CD4-positive, alpha-beta memory T cell (primary cell): ENCODE measurements at regions not wholly inside any gene's neighbourhood (a gene's known extent, or its start where the extent isn't known, plus 50 kb on each side); places are given as distances from the start of the nearest gene placed in this dataset.

Experiments
- CTCF ChIA-PET: fragments of 350-600 bp; sonication (Branson Sonifier 250); formaldehyde crosslinking; loops from one replicate; lab custom pipeline; 2021; ENCODE audit warnings: inconsistent platforms; ENCODE audit not compliant: partially characterized antibody; lab: Charles Lee
- POLR2A ChIA-PET: fragments of 350-600 bp; sonication (Branson Sonifier 250); formaldehyde crosslinking; loops from one replicate; lab custom pipeline; 2021; ENCODE audit not compliant: partially characterized antibody; lab: Charles Lee
- DNase-seq, 5 donors: peaks; one replicate each; pipeline versions ENCODE4 v3.0.0 to v3.0.0-alpha.2; 2020 to 2022; ENCODE audit warnings: mixed read lengths in 1 of 5
- H3K27ac ChIP-seq: one replicate; pipeline ENCODE4 v1.7.0; 2013; ENCODE audit warnings: low read depth, low read length
- H3K27me3 ChIP-seq: 2 replicates; pipeline ENCODE4 v1.7.0; 2013; ENCODE audit warnings: mild to moderate bottlenecking, low read length, moderate library complexity; ENCODE audit not compliant: insufficient read depth
- H3K36me3 ChIP-seq: 2 replicates; pipeline ENCODE4 v1.7.0; 2013; ENCODE audit warnings: mild to moderate bottlenecking, low read length, moderate library complexity; ENCODE audit not compliant: insufficient read depth
- H3K4me1 ChIP-seq: 2 replicates; pipeline ENCODE4 v1.7.0; 2013; ENCODE audit warnings: mild to moderate bottlenecking, low read length, moderate library complexity; ENCODE audit not compliant: insufficient read depth
- H3K4me3 ChIP-seq, 2 donors: one replicate each; pipeline ENCODE4 v1.7.0; 2013; ENCODE audit warnings: low read length in 2 of 2, mild to moderate bottlenecking in 1 of 2
- H3K9me3 ChIP-seq, 2 donors: one replicate each; pipeline ENCODE4 v1.7.0; 2013; ENCODE audit warnings: low read length in 2 of 2, control low read depth in 1 of 2; ENCODE audit not compliant: control insufficient read depth in 1 of 2
- H3K27ac Mint-ChIP-seq, 7 donors: one replicate each; pipeline ENCODE4 v1.8.0; 2020 to 2021; ENCODE audit warnings: mixed read lengths in 7 of 7, mild to moderate bottlenecking in 6 of 7, inconsistent platforms in 3 of 7, moderate library complexity in 3 of 7
- H3K27me3 Mint-ChIP-seq, 2 donors: one replicate each; pipeline ENCODE4 v1.8.0; 2020 to 2021; ENCODE audit warnings: mixed read lengths in 2 of 2
- H3K36me3 Mint-ChIP-seq, 2 donors: one replicate each; pipeline ENCODE4 v1.8.0; 2020 to 2021; ENCODE audit warnings: mixed read lengths in 2 of 2, inconsistent platforms in 1 of 2, mild to moderate bottlenecking in 1 of 2
- H3K4me1 Mint-ChIP-seq, 4 donors: one replicate each; pipeline ENCODE4 v1.8.0; 2020 to 2021; ENCODE audit warnings: mixed read lengths in 4 of 4, mild to moderate bottlenecking in 1 of 4
- H3K4me3 Mint-ChIP-seq, 8 donors: one replicate each; pipeline ENCODE4 v1.8.0; 2020 to 2021; ENCODE audit warnings: mixed read lengths in 8 of 8, mild to moderate bottlenecking in 7 of 8, moderate library complexity in 6 of 8, inconsistent platforms in 3 of 8
- H3K9me3 Mint-ChIP-seq, 8 donors: one replicate each; pipeline ENCODE4 v1.8.0; 2020 to 2021; ENCODE audit warnings: mixed read lengths in 8 of 8, mild to moderate bottlenecking in 5 of 8, inconsistent platforms in 3 of 8, moderate library complexity in 1 of 8
- intact Hi-C: fragments of 100-400 bp; cut with micrococcal nuclease; formaldehyde crosslinking; loops from one replicate; pipeline ENCODE4 v1.15.1; 2023

GRCh38 chr11:44445500-44446365 lies 119.7 kb upstream of the CD82 start:
- H3K36me3 ChIP-seq = no peaks in the 10 kb centered on the region
- peaks cover 0 to 5% of the 10 kb centered on the region in 2 donors for H3K36me3 Mint-ChIP-seq
- intact Hi-C loops = no loop called here
- H3K9me3 Mint-ChIP-seq = peaks cover 0 to 15% (median 4%) of the 10 kb centered on the region in 8 donors
- no peaks in the 10 kb centered on the region for H3K4me1 Mint-ChIP-seq
- H3K27me3 ChIP-seq = no peaks in the 10 kb centered on the region
- no peak overlapping the region for H3K4me3 ChIP-seq
- no peak overlapping the region for H3K27ac ChIP-seq
- ChIA-PET CTCF (no interaction called here), POLR2A (no interaction called here)
- no peaks in the 10 kb centered on the region for H3K9me3 ChIP-seq
- no peaks in the 10 kb centered on the region for H3K4me1 ChIP-seq
- H3K4me3 Mint-ChIP-seq = no peak overlapping the region
- peaks cover 6 to 14% of the 10 kb centered on the region in 2 donors for H3K27me3 Mint-ChIP-seq
- DNase-seq = no peak
- H3K27ac Mint-ChIP-seq = no peak overlapping the region

GRCh38 chr11:44446366-44446762 lies 119.1 kb upstream of the CD82 start:
- Histone ChIP-seq H3K27ac (no peak overlapping the region), H3K9me3 (no peaks in the 10 kb centered on the region), H3K4me1 (no peaks in the 10 kb centered on the region), H3K27me3 (no peaks in the 10 kb centered on the region), H3K4me3 (no peak overlapping the region), H3K36me3 (no peaks in the 10 kb centered on the region)
- H3K27ac Mint-ChIP-seq = no peak overlapping the region
- H3K27me3 Mint-ChIP-seq = peaks cover 2 to 9% of the 10 kb centered on the region in 2 donors
- peaks cover 0 to 5% of the 10 kb centered on the region in 2 donors for H3K36me3 Mint-ChIP-seq
- no peaks in the 10 kb centered on the region for H3K4me1 Mint-ChIP-seq
- ChIA-PET POLR2A (no interaction called here), CTCF (no interaction called here)
- no peak for DNase-seq
- intact Hi-C loops = no loop called here
- no peak overlapping the region for H3K4me3 Mint-ChIP-seq
- peaks cover 0 to 14% (median 4%) of the 10 kb centered on the region in 8 donors for H3K9me3 Mint-ChIP-seq

- Mint-ChIP-seq H3K36me3 (peaks cover 0 to 4% of the 10 kb centered on the region in 2 donors), H3K27me3 (peaks cover 2 to 7% of the 10 kb centered on the region in 2 donors), H3K27ac (no peak overlapping the region), H3K4me3 (no peak overlapping the region), H3K4me1 (no peaks in the 10 kb centered on the region), H3K9me3 (peaks cover 0 to 7% (median 4%) of the 10 kb centered on the region in 8 donors)
- POLR2A ChIA-PET = no interaction called here
- no peaks in the 10 kb centered on the region for H3K9me3 ChIP-seq
- no peaks in the 10 kb centered on the region for H3K27me3 ChIP-seq
- H3K27ac ChIP-seq = no peak overlapping the region
- CTCF ChIA-PET = no interaction called here
- DNase-seq = no peak
- H3K4me3 ChIP-seq = no peak overlapping the region
- intact Hi-C loops = no loop called here
- H3K4me1 ChIP-seq = no peaks in the 10 kb centered on the region
- H3K36me3 ChIP-seq = no peaks in the 10 kb centered on the region
Observed at GRCh38 chr11:44446996-44447771, 118.3 kb upstream of the CD82 start.

GRCh38 chr11:44450295-44450932 lies 115.0 kb upstream of the CD82 start:
- no peaks in the 10 kb centered on the region for H3K4me1 Mint-ChIP-seq
- Histone ChIP-seq H3K4me1 (no peaks in the 10 kb centered on the region), H3K27ac (no peak overlapping the region), H3K4me3 (no peak overlapping the region), H3K36me3 (no peaks in the 10 kb centered on the region), H3K27me3 (no peaks in the 10 kb centered on the region), H3K9me3 (no peaks in the 10 kb centered on the region)
- peaks cover 2 to 3% of the 10 kb centered on the region in 2 donors for H3K27me3 Mint-ChIP-seq
- POLR2A ChIA-PET = no interaction called here
- CTCF ChIA-PET = no interaction called here
- no peaks in the 10 kb centered on the region for H3K9me3 Mint-ChIP-seq
- no peak for DNase-seq
- H3K4me3 Mint-ChIP-seq = no peak overlapping the region
- H3K27ac Mint-ChIP-seq = no peak overlapping the region
- no peaks in the 10 kb centered on the region for H3K36me3 Mint-ChIP-seq
- intact Hi-C loops = no loop called here

- H3K36me3 Mint-ChIP-seq = no peaks in the 10 kb centered on the region
- Histone ChIP-seq H3K27me3 (no peaks in the 10 kb centered on the region), H3K4me3 (no peak overlapping the region), H3K4me1 (no peaks in the 10 kb centered on the region), H3K27ac (no peak overlapping the region), H3K36me3 (no peaks in the 10 kb centered on the region), H3K9me3 (no peaks in the 10 kb centered on the region)
- ChIA-PET CTCF (no interaction called here), POLR2A (no interaction called here)
- no peak for DNase-seq
- H3K27me3 Mint-ChIP-seq = peaks cover 0 to 2% of the 10 kb centered on the region in 2 donors
- H3K4me3 Mint-ChIP-seq = no peak overlapping the region
- no peaks in the 10 kb centered on the region for H3K4me1 Mint-ChIP-seq
- intact Hi-C loops = no loop called here
- H3K27ac Mint-ChIP-seq = no peak overlapping the region
- H3K9me3 Mint-ChIP-seq = no peaks in the 10 kb centered on the region
Observed at GRCh38 chr11:44451706-44452105, 113.8 kb upstream of the CD82 start.

- Histone ChIP-seq H3K4me1 (no peaks in the 10 kb centered on the region), H3K36me3 (no peaks in the 10 kb centered on the region), H3K4me3 (no peak overlapping the region), H3K9me3 (no peaks in the 10 kb centered on the region), H3K27ac (no peak overlapping the region), H3K27me3 (no peaks in the 10 kb centered on the region)
- no peaks in the 10 kb centered on the region for H3K4me1 Mint-ChIP-seq
- intact Hi-C loops = no loop called here
- ChIA-PET CTCF (no interaction called here), POLR2A (no interaction called here)
- no peak overlapping the region for H3K27ac Mint-ChIP-seq
- H3K36me3 Mint-ChIP-seq = no peaks in the 10 kb centered on the region
- H3K9me3 Mint-ChIP-seq = no peaks in the 10 kb centered on the region
- H3K4me3 Mint-ChIP-seq = no peak overlapping the region
- DNase-seq = no peak
- peaks cover 0 to under 1% of the 10 kb centered on the region in 2 donors for H3K27me3 Mint-ChIP-seq
Observed at GRCh38 chr11:44452827-44453572, 112.5 kb upstream of the CD82 start.

- Mint-ChIP-seq H3K9me3 (no peaks in the 10 kb centered on the region), H3K4me3 (no peak overlapping the region), H3K27ac (no peak overlapping the region)
Observed at GRCh38 chr11:44453871-44454270, 111.6 kb upstream of the CD82 start.

More at GRCh38 chr11:44453871-44454270, 111.6 kb upstream of the CD82 start:
- Histone ChIP-seq H3K4me1 (no peaks in the 10 kb centered on the region), H3K27ac (no peak overlapping the region), H3K36me3 (no peaks in the 10 kb centered on the region), H3K9me3 (no peaks in the 10 kb centered on the region), H3K4me3 (no peak overlapping the region), H3K27me3 (no peaks in the 10 kb centered on the region)
- intact Hi-C loops = no loop called here
- CTCF ChIA-PET = no interaction called here
- DNase-seq = no peak
- H3K36me3 Mint-ChIP-seq = no peaks in the 10 kb centered on the region
- POLR2A ChIA-PET = no interaction called here
- H3K4me1 Mint-ChIP-seq = no peaks in the 10 kb centered on the region
- no peaks in the 10 kb centered on the region for H3K27me3 Mint-ChIP-seq
